OCI-LY7 (cell line): ENCODE measurements at regions not wholly inside any gene's neighbourhood (a gene's known extent, or its start where the extent isn't known, plus 50 kb on each side); places are given as distances from the start of the nearest gene placed in this dataset.
A peak's percentile ranks its signal among the peaks of the same experiment; 100 is the strongest.

Source experiments
- BruUV-seq: library from RNA; stranded (reverse); fragments of 400-500 nt; replicated peaks from 2 replicates; lab custom pipeline; 2021; lab: Mats Ljungman, UMichigan
- CTCF ChIA-PET: fragments of 300-600 bp; sonication (Branson Sonifier 250); formaldehyde crosslinking; loops from one replicate; lab custom pipeline; 2022; ENCODE audit warnings: antibody characterized with exemption; ENCODE audit not compliant: unreplicated experiment; lab: Charles Lee
- POLR2A ChIA-PET: fragments of 300-600 bp; sonication (Branson Sonifier 250); formaldehyde crosslinking; loops from one replicate; lab custom pipeline; 2022; ENCODE audit warnings: antibody characterized with exemption; lab: Charles Lee
- DNase-seq: peaks from one replicate; pipeline ENCODE4 v3.0.0-alpha.2; 2015; ENCODE audit warnings: low spot score
- H2AFZ ChIP-seq: fragments of 200-600 bp; sonication (generic), shearing (Covaris generic); 2 replicates; pipeline ENCODE4 v1.6.1; 2014; ENCODE audit warnings: mild to moderate bottlenecking, antibody characterized with exemption, low read length, moderate library complexity
- H3K27ac ChIP-seq: fragments of 200-600 bp; sonication (generic); 2 replicates; pipeline ENCODE4 v1.5.1; 2014; ENCODE audit warnings: mixed run types, low read depth, mild to moderate bottlenecking, moderate library complexity, low read length, inconsistent platforms; ENCODE audit not compliant: poor library complexity, severe bottlenecking
- H3K36me3 ChIP-seq: fragments of 200-600 bp; sonication (generic); 2 replicates; pipeline ENCODE4 v1.6.1; 2014; ENCODE audit warnings: mild to moderate bottlenecking, antibody characterized with exemption, low read length, moderate library complexity, mixed read lengths; ENCODE audit not compliant: insufficient read depth
- H3K4me1 ChIP-seq: fragments of 200-600 bp; sonication (generic); 2 replicates; pipeline ENCODE4 v1.5.1; 2014; ENCODE audit warnings: mild to moderate bottlenecking, low read length; ENCODE audit not compliant: insufficient read depth, poor library complexity, severe bottlenecking
- H3K4me2 ChIP-seq: fragments of 200-600 bp; sonication (generic); 2 replicates; pipeline ENCODE4 v1.6.1; 2014; ENCODE audit warnings: mild to moderate bottlenecking, low read length
- H3K4me3 ChIP-seq: fragments of 200-600 bp; sonication (generic); 2 replicates; pipeline ENCODE4 v1.5.1; 2014; ENCODE audit warnings: mild to moderate bottlenecking, low read depth, low read length; ENCODE audit not compliant: poor library complexity, severe bottlenecking
- H3K79me2 ChIP-seq: fragments of 200-600 bp; sonication (generic); 2 replicates; pipeline ENCODE4 v1.6.1; 2016; ENCODE audit warnings: low read depth, mild to moderate bottlenecking, low read length, moderate library complexity, mixed read lengths; ENCODE audit not compliant: insufficient read depth
- H3K9me2 ChIP-seq: fragments of 200-600 bp; sonication (generic); 2 replicates; pipeline ENCODE4 v1.6.1; 2016; ENCODE audit warnings: mild to moderate bottlenecking, low read length, mixed read lengths; ENCODE audit not compliant: insufficient read depth
- H3K9me3 ChIP-seq: fragments of 200-600 bp; sonication (generic); 2 replicates; pipeline ENCODE4 v1.6.1; 2014; ENCODE audit warnings: mild to moderate bottlenecking, mixed run types, low read length, mixed read lengths
- H4K20me1 ChIP-seq: fragments of 200-600 bp; sonication (generic); 2 replicates; pipeline ENCODE4 v1.6.1; 2014; ENCODE audit warnings: mild to moderate bottlenecking, antibody characterized with exemption, low read length, moderate library complexity, mixed read lengths; ENCODE audit not compliant: insufficient read depth
- EZH2phosphoT487 ChIP-seq: fragments of 200-600 bp; sonication (generic); IDR thresholded peaks from 2 replicates; pipeline ENCODE4 v1.6.1; 2018; ENCODE audit warnings: low read depth, borderline replicate concordance, mild to moderate bottlenecking, mixed run types, antibody characterized with exemption, low read length, moderate library complexity, mixed read lengths
- intact Hi-C: fragments of 100-400 bp; cut with micrococcal nuclease; formaldehyde crosslinking; loops from one replicate; pipeline ENCODE4 v1.10.0; 2022; ENCODE audit not compliant: unreplicated experiment
- TF ChIP-seq, protein P1 (sequence below): fragments of 200-600 bp; sonication (generic); conservative IDR thresholded peaks from 2 replicates; pipeline ENCODE4 v1.5.1; 2014; ENCODE audit warnings: mild to moderate bottlenecking, antibody characterized with exemption, low read length, moderate library complexity, mixed read lengths

DNA sequence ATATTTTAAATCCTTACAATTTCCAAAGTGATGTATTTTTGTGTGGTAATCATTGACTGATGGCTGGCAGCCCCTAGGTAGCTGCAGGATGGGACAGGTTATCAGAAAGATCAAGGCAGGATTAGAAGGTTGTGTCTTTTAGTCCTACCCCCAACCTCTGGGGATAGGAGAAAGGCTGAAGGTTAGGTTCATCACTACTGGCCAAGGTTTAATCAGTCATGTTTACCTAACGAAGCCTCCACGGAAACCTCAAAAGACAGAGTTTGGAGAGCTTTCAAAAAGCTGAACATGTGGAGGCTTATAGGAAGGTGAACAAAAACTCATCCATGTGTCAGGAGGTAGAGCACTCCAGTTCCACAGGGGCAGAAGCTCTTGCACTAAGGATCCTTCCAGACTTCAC, 77.5 kb upstream of the CD163 start:
- Histone ChIP-seq H3K27ac (no peak overlapping the region), H3K4me1 (no peaks in the 10 kb centered on the region), H4K20me1 (no peaks in the 10 kb centered on the region), H3K36me3 (no peaks in the 10 kb centered on the region), H3K4me2 (no peak overlapping the region), H3K9me2 (no peaks in the 10 kb centered on the region), H3K4me3 (no peak overlapping the region), H2AFZ (no peak overlapping the region), H3K9me3 (no peaks in the 10 kb centered on the region), H3K79me2 (no peaks in the 10 kb centered on the region)
- CTCF ChIA-PET: no interaction called here
- POLR2A ChIA-PET: no interaction called here
- no peak for DNase-seq
- BruUV-seq: no TSS peak
- intact Hi-C loops: no loop called here
- TF ChIP-seq, protein P1, sequence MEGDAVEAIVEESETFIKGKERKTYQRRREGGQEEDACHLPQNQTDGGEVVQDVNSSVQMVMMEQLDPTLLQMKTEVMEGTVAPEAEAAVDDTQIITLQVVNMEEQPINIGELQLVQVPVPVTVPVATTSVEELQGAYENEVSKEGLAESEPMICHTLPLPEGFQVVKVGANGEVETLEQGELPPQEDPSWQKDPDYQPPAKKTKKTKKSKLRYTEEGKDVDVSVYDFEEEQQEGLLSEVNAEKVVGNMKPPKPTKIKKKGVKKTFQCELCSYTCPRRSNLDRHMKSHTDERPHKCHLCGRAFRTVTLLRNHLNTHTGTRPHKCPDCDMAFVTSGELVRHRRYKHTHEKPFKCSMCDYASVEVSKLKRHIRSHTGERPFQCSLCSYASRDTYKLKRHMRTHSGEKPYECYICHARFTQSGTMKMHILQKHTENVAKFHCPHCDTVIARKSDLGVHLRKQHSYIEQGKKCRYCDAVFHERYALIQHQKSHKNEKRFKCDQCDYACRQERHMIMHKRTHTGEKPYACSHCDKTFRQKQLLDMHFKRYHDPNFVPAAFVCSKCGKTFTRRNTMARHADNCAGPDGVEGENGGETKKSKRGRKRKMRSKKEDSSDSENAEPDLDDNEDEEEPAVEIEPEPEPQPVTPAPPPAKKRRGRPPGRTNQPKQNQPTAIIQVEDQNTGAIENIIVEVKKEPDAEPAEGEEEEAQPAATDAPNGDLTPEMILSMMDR: no peak
- TF ChIP-seq EZH2phosphoT487: no peak

DNA sequence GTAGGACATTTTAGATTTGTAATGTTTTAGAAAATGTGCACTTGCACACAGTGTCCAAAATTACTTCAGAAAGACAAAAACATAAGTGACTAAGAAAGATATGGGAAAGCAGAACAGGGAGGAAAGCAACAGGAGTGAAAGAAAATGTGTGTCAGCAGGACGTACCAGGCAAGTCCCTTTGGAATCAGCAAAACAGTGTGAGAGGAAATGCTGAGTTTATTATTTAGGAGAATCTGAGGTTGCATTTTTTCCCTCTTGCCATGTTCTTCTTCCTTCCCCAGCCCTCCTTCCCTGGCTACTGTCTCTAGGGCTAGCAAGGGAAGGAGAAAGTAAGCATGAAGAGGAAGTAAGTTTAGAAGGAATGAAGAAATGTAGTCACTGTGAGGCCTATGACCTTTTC, 67.7 kb upstream of the CD163 start:
- CTCF ChIA-PET: no interaction called here

DNA sequence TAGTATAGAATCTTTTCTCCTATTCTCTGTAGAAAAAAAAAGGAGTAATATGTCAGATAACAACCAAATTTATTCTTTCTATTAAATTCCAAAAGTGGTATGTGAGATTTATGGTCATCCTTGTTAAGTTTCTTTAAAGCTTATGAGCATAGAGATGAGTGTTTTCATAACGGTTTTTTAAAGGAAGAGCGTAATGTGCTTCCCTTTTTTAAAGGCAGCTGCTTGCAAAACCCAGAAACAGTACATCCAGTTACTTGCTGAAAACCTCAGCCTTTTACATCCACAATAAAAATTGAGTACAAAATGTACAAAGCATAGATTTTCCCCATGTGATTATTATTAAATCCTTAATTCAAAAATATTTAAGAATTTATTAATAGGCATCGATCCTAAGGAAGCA, 53.6 kb upstream of the CD163 start:
- ChIA-PET CTCF (no interaction called here), POLR2A (interaction anchor here (0.6 kb wide), 1 partner anchor 10 kb away, joined by 3 read pairs; no protein-coding TSS in a partner anchor)
- intact Hi-C loops: no loop called here
- TF ChIP-seq, protein P1: no peak
- no peak for TF ChIP-seq EZH2phosphoT487
- no peaks in the 10 kb centered on the region for H3K4me1 ChIP-seq
- H3K4me2 ChIP-seq: no peak overlapping the region
- no TSS peak for BruUV-seq
- H3K79me2 ChIP-seq: no peaks in the 10 kb centered on the region
- no peaks in the 10 kb centered on the region for H3K36me3 ChIP-seq
- DNase-seq: no peak
- H3K27ac ChIP-seq: no peak overlapping the region
- no peaks in the 10 kb centered on the region for H3K9me3 ChIP-seq
- H3K9me2 ChIP-seq: no peaks in the 10 kb centered on the region
- no peaks in the 10 kb centered on the region for H4K20me1 ChIP-seq
- H2AFZ ChIP-seq: peak overlapping the region; percentile 20; the same call in 1 of the 2 replicates
- H3K4me3 ChIP-seq: no peak overlapping the region

More for the DNA sequence above, 67.7 kb upstream of the CD163 start:
- H2AFZ ChIP-seq: no peak overlapping the region
- POLR2A ChIA-PET: no interaction called here
- no peaks in the 10 kb centered on the region for H3K36me3 ChIP-seq
- H3K9me2 ChIP-seq: no peaks in the 10 kb centered on the region
- no peaks in the 10 kb centered on the region; the same call in 1 of the 2 replicates for H3K9me3 ChIP-seq
- no peaks in the 10 kb centered on the region for H4K20me1 ChIP-seq
- no TSS peak for BruUV-seq
- H3K79me2 ChIP-seq: no peaks in the 10 kb centered on the region
- H3K27ac ChIP-seq: no peak overlapping the region
- TF ChIP-seq, protein P1: no peak
- no peak for TF ChIP-seq EZH2phosphoT487
- no peaks in the 10 kb centered on the region for H3K4me1 ChIP-seq
- intact Hi-C loops: no loop called here
- H3K4me2 ChIP-seq: no peak overlapping the region
- DNase-seq: no peak
- no peak overlapping the region for H3K4me3 ChIP-seq
